ENCODE measurements at regions not wholly inside any gene's neighbourhood (a gene's known extent, or its start where the extent isn't known, plus 50 kb on each side); places are given as distances from the start of the nearest gene placed in this dataset.

GRCh38 chr2:217220228-217221013, 360.6 kb upstream of the TNP1 start:
- no peak for TF ChIP-seq POLR2AphosphoS5 (IDR thresholded peaks at IDR 0.05)
- TF ChIP-seq EP300 (IDR thresholded peaks at IDR 0.05): no peak
- no peak for TF ChIP-seq CTCF (IDR thresholded peaks at IDR 0.05)
- no peak for TF ChIP-seq POLR2A (IDR thresholded peaks at IDR 0.05)
- Histone ChIP-seq H3K9me3 (no peaks in the 10 kb centered on the region), H3K36me3 (no peaks in the 10 kb centered on the region), H3K4me3 (no peak overlapping the region), H3K27ac (no peak overlapping the region), H3K27me3 (no peaks in the 10 kb centered on the region), H3K4me1 (peaks cover 0 to 9% (median 4%) of the 10 kb centered on the region in 4 donors)
- 79 to 85% methylated on average over 5 of the region's 5 CpGs for WGBS, 2 donors
- ATAC-seq (ENCODE audit: low FRiP score in 2 of 2) (no peak), DNase-seq (no peak)

GRCh38 chr2:217219164-217219520, 359.3 kb upstream of the TNP1 start:
- WGBS, 2 donors: 56 to 66% methylated on average over 2 of the region's 2 CpGs

GRCh38 chr2:217218269-217219163, 358.7 kb upstream of the TNP1 start:
- DNase-seq (no peak), ATAC-seq (ENCODE audit: low FRiP score in 2 of 2) (peak; percentile 68 to 77)
- Histone ChIP-seq H3K4me1 (peaks cover 0 to 6% (median 2%) of the 10 kb centered on the region in 4 donors), H3K27me3 (no peaks in the 10 kb centered on the region), H3K36me3 (no peaks in the 10 kb centered on the region), H3K4me3 (no peak overlapping the region), H3K27ac (no peak overlapping the region), H3K9me3 (no peaks in the 10 kb centered on the region)
- WGBS, 2 donors: 65 to 66% methylated on average over 5 of the region's 5 CpGs
- no peak for TF ChIP-seq POLR2AphosphoS5 (IDR thresholded peaks at IDR 0.05)
- no peak for TF ChIP-seq CTCF (IDR thresholded peaks at IDR 0.05)
- no peak for TF ChIP-seq EP300 (IDR thresholded peaks at IDR 0.05)
- TF ChIP-seq POLR2A (IDR thresholded peaks at IDR 0.05): no peak

More at GRCh38 chr2:217219164-217219520, 359.3 kb upstream of the TNP1 start:
- no peak for DNase-seq
- Histone ChIP-seq H3K9me3 (no peaks in the 10 kb centered on the region), H3K36me3 (no peaks in the 10 kb centered on the region), H3K4me3 (no peak overlapping the region), H3K27ac (no peak overlapping the region), H3K4me1 (peaks cover 0 to 9% (median 4%) of the 10 kb centered on the region in 4 donors), H3K27me3 (no peaks in the 10 kb centered on the region)
- ATAC-seq (ENCODE audit: low FRiP score in 2 of 2): peak in 1 of 2 donors; percentile 53
- TF ChIP-seq POLR2AphosphoS5 (IDR thresholded peaks at IDR 0.05) (no peak), EP300 (IDR thresholded peaks at IDR 0.05) (no peak), POLR2A (IDR thresholded peaks at IDR 0.05) (no peak), CTCF (IDR thresholded peaks at IDR 0.05) (no peak)

- no peak for DNase-seq
Measured at GRCh38 chr2:217216982-217217381, 357.1 kb upstream of the TNP1 start.

More at GRCh38 chr2:217216982-217217381, 357.1 kb upstream of the TNP1 start:
- WGBS, 2 donors: 83 to 85% methylated on average over 2 of the region's 2 CpGs
- Histone ChIP-seq H3K9me3 (no peaks in the 10 kb centered on the region), H3K4me1 (no peaks in the 10 kb centered on the region), H3K36me3 (no peaks in the 10 kb centered on the region), H3K27ac (no peak overlapping the region), H3K27me3 (no peaks in the 10 kb centered on the region), H3K4me3 (no peak overlapping the region)
- ATAC-seq (ENCODE audit: low FRiP score in 2 of 2): no peak
- no peak for TF ChIP-seq EP300 (IDR thresholded peaks at IDR 0.05)
- no peak for TF ChIP-seq POLR2AphosphoS5 (IDR thresholded peaks at IDR 0.05)
- TF ChIP-seq POLR2A (IDR thresholded peaks at IDR 0.05): no peak
- TF ChIP-seq CTCF (IDR thresholded peaks at IDR 0.05): no peak
